Hepatocyte (in vitro differentiated cells): ENCODE measurements at regions not wholly inside any gene's neighbourhood (a gene's known extent, or its start where the extent isn't known, plus 50 kb on each side); places are given as distances from the start of the nearest gene placed in this dataset.

Source experiments
- EZH2 ChIP-seq: fragments of 200-600 bp; sonication (generic); IDR thresholded peaks from 2 replicates; pipeline ENCODE4 v1.6.1; 2016; ENCODE audit warnings: antibody characterized with exemption, mild to moderate bottlenecking, borderline replicate concordance
- EZH2phosphoT487 ChIP-seq: fragments of 200-600 bp; sonication (generic); IDR thresholded peaks from one replicate; pipeline ENCODE4 v1.6.1; 2018; ENCODE audit warnings: antibody characterized with exemption, mild to moderate bottlenecking, low read depth, moderate library complexity; ENCODE audit not compliant: unreplicated experiment, severe bottlenecking
- TF ChIP-seq, protein P1 (sequence below): fragments of 200-600 bp; sonication (generic); IDR thresholded peaks from 2 replicates; pipeline ENCODE4 v1.5.1; 2016; ENCODE audit warnings: antibody characterized with exemption, mild to moderate bottlenecking; ENCODE audit not compliant: poor library complexity

DNA sequence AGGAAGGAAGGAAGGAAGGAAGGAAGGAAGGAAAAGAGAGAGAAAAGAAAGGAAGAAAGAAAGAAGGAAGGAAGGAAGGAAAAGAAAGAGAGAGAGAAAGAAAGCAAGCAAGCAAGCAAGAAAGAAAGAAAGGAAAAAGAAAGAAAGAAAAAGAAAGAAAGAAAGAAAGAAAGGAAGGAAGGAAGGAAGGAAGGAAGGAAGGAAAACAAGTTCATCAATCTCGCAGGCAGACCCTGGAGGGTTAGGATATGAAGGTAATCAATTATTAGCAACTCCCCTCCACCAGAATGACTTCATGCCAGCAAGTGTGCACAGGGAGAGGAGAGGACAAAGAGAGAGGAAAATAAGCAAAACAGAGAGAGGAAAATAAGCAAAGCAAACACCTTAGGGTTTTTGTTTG, 80.2 kb downstream of the MTNR1A start:
- TF ChIP-seq EZH2 (no peak), EZH2phosphoT487 (no peak)
- TF ChIP-seq, protein P1, sequence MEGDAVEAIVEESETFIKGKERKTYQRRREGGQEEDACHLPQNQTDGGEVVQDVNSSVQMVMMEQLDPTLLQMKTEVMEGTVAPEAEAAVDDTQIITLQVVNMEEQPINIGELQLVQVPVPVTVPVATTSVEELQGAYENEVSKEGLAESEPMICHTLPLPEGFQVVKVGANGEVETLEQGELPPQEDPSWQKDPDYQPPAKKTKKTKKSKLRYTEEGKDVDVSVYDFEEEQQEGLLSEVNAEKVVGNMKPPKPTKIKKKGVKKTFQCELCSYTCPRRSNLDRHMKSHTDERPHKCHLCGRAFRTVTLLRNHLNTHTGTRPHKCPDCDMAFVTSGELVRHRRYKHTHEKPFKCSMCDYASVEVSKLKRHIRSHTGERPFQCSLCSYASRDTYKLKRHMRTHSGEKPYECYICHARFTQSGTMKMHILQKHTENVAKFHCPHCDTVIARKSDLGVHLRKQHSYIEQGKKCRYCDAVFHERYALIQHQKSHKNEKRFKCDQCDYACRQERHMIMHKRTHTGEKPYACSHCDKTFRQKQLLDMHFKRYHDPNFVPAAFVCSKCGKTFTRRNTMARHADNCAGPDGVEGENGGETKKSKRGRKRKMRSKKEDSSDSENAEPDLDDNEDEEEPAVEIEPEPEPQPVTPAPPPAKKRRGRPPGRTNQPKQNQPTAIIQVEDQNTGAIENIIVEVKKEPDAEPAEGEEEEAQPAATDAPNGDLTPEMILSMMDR: no peak
